ENCODE measurements at regions not wholly inside any gene's neighbourhood (a gene's known extent, or its start where the extent isn't known, plus 50 kb on each side); places are given as distances from the start of the nearest gene placed in this dataset.

GRCh38 chr12:84537666-84538065, 374.9 kb downstream of the SLC6A15 start:
- TF ChIP-seq TAF1 (IDR thresholded peaks at IDR 0.05; ENCODE audit: borderline replicate concordance, low read depth, low read length) (no peak), POLR2AphosphoS5 (IDR thresholded peaks at IDR 0.05; ENCODE audit: low read depth, low read length) (no peak)
